ENCODE measurements at regions not wholly inside any gene's neighbourhood (a gene's known extent, or its start where the extent isn't known, plus 50 kb on each side); places are given as distances from the start of the nearest gene placed in this dataset.

- TF ChIP-seq, protein P1, sequence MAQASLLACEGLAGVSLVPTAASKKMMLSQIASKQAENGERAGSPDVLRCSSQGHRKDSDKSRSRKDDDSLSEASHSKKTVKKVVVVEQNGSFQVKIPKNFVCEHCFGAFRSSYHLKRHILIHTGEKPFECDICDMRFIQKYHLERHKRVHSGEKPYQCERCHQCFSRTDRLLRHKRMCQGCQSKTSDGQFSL (CRISPR knock-in tag; IDR thresholded peaks at IDR 0.05): no peak
- TF ChIP-seq, protein P1 (tag; IDR thresholded peaks at IDR 0.05): no peak
- TF ChIP-seq MIER1 (IDR thresholded peaks at IDR 0.05; ENCODE audit: low read depth) (no peak), NR2C1 (IDR thresholded peaks at IDR 0.05) (no peak), NR2C1 (tag; IDR thresholded peaks at IDR 0.05) (no peak), ETV6 (IDR thresholded peaks at IDR 0.05; ENCODE audit: borderline replicate concordance in 1 of 2, low read depth in 2 of 2, low read length in 1 of 2) (no peak), ETV6 (CRISPR knock-in tag; IDR thresholded peaks at IDR 0.05; ENCODE audit: borderline replicate concordance) (no peak), KLF6 (CRISPR knock-in tag; IDR thresholded peaks at IDR 0.05; ENCODE audit: borderline replicate concordance) (no peak)
Observed at GRCh38 chr13:108031865-108032264, 183.5 kb downstream of the LIG4 start (continued).

DNA sequence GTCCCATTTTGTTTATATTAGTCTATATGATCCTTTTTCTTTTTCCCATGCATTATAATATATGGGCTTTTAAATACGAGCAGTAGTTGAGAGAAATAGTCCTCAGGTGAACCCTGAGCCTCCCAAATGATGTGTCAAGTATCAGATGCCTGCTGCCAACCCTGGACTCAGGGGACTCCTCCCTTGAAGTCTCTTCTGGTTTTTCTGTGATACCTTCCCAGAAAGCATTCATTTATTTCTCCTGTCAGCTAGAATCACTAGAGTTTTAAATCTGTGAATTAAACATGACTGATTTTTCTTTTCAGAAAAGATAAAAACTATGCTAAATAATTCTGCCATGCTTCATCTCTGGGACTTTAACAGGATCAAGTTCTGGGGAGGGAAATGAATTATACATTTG, 184.6 kb downstream of the LIG4 start:
- Histone ChIP-seq H3K4me1 (replicated peaks in 1 of 2; ENCODE audit: control insufficient read depth in 2 of 2, insufficient read depth in 2 of 2, low read length in 2 of 2) (no peaks in the 10 kb centered on the region), H3K79me2 (ENCODE audit: control insufficient read depth, insufficient read depth, low read length) (no peaks in the 10 kb centered on the region), H2AFZ (ENCODE audit: low read depth, low read length) (no peak overlapping the region), H3K9me1 (ENCODE audit: control insufficient read depth, insufficient read depth, low read length) (no peaks in the 10 kb centered on the region), H3K27me3 (ENCODE audit: control insufficient read depth in 2 of 2, insufficient read depth in 2 of 2, low read length in 2 of 2) (no peaks in the 10 kb centered on the region), H3K4me3 (no peak overlapping the region), H3K4me2 (ENCODE audit: insufficient read depth, low read length) (no peak overlapping the region), H3K27ac (ENCODE audit: extremely low read depth, low read depth, low read length) (no peak overlapping the region), H3K9ac (ENCODE audit: insufficient read depth in 1 of 2, low read depth in 2 of 2, low read length in 2 of 2) (no peak overlapping the region), H3K36me3 (ENCODE audit: control insufficient read depth, insufficient read depth, low read length) (no peaks in the 10 kb centered on the region), H3K9me3 (replicated peaks; ENCODE audit: control insufficient read depth, insufficient read depth, low read depth, low read length) (no peaks in the 10 kb centered on the region), H4K20me1 (replicated peaks; ENCODE audit: control insufficient read depth, insufficient read depth, low read length) (no peaks in the 10 kb centered on the region)
- FAIRE-seq: no peak
- BruUV-seq (replicated peaks): no TSS peak
- WGBS (ENCODE audit: insufficient coverage, low coverage, missing lambda C conversion rate): 0% methylated on average over 1 of the region's 1 CpG
- ATAC-seq: no peak
- no peak for TF ChIP-seq SP1 (CRISPR knock-in tag; IDR thresholded peaks at IDR 0.05)
- POLR2A ChIA-PET: no interaction called here
- intact Hi-C loops (cut with micrococcal nuclease) (no loop called here), in situ Hi-C loops (cut with MboI) (loop anchor here (10.0 kb wide), 1 partner anchor 776 kb away; no protein-coding TSS in a partner anchor)
- no peak for DNase-seq (ENCODE audit: extremely low read depth in 1 of 4, low spot score in 3 of 4)
- CTCF ChIA-PET (ENCODE audit: low intra/inter-chr PET ratio): no interaction called here

Data from K562 (cell line).